SKM-1 (cell line): ENCODE measurements at regions not wholly inside any gene's neighbourhood (a gene's known extent, or its start where the extent isn't known, plus 50 kb on each side); places are given as distances from the start of the nearest gene placed in this dataset.

Source experiments
- DNase-seq: peaks from one replicate; lab custom pipeline; 2025; ENCODE audit not compliant: unreplicated experiment; lab: John Stamatoyannopoulos, UW

DNA sequence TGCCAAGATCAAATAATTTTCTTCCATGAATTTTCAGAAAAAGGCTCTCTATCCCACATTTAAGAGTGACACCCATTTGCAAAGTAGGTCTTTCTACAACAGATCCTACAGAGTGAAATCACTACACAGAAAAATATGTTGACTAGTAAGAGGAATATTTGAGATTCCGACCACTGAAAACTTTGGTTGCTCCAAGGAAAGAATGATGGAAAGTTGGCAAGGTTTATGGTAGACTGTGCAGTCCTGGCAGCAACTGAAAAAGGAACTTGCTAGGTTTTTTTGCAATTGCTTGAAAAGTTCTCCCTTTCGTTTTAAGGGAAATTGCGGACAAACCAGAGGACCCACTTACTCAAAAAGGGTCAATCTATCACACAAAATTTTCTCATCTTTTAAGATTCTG, 83.1 kb upstream of the TSPAN8 start:
- DNase-seq = no peak

DNA sequence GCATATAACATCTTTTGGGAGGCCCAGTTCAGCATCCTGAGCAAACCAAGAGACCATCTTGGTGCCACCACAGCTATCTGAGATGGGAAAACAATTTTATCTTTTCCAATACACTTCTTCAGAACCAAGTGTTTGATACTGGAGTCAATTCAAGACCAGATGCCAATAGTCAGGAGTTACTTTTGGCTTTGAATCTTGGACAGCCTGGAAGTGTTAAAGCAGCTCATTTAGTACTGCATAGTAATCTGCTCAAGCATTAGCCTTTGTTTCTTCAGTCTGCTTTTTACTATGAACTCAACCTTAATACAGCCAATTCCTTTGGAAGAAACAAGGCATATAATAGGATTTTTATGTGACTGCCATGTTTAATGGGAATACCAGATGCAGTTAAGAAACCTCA, 81.9 kb upstream of the TSPAN8 start:
- DNase-seq = no peak

DNA sequence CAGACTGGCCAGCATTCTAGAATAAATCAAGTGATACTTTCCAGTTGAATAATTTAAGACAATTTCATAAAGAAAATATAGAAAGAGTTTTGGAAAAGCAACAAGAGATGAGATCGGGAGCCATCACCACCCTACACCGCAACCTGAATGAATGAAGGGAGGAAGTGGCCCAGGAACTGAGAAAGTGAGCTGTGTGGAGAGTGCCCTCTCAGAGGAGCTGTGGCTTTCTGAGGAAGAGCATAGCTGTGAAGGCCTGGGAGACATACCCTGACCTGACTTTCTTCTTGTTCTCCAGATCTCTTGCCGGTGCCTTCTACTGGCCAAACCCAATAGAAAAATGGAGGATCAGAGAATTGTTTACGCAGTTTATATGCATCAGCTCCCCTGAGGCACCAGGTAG, 79.3 kb upstream of the TSPAN8 start:
- DNase-seq = no peak

DNA sequence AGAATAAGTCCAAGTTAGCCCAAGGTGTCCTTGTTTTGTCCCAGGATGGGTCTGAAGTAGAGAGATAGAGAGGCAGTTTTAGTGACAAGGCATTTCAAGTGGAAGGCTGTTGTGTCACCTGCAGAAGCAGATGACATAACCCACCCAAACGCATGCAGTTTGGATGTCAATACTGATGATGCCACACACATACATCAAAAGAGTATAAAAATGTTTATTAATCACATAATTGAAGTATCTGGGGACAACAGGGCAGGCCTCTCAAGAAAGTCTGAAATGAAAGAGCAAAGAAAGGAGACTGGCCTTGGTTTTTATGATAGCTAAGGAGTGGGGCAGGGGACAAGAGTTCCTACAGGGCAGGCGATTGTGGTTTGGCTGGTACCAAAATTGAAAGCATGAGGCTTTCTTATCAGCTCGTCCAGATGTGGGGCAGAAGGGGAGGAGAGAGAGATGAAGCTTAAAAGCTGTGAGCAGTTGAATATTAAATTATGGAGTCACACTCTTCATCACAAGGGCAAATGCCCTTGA, 78.4 kb upstream of the TSPAN8 start:
- DNase-seq = no peak

DNA sequence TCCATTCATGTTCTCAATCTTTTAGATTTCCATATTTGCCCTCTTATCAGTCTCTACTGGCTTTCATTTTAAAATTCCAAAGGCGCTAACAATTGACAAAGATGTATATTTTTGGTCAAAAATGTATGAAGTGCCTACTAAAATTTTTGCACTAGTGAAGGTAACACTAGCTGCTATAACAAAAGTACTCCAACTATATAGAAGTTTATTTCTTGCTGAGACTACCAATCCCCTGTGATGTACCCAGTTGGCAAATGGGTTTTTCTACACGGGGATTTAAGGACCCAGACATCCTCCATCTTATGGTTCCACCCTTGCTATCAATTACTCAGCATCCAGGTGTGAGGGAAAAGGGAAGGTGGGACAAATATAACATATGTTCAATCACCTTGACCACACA, 75.3 kb upstream of the TSPAN8 start:
- no peak for DNase-seq

DNA sequence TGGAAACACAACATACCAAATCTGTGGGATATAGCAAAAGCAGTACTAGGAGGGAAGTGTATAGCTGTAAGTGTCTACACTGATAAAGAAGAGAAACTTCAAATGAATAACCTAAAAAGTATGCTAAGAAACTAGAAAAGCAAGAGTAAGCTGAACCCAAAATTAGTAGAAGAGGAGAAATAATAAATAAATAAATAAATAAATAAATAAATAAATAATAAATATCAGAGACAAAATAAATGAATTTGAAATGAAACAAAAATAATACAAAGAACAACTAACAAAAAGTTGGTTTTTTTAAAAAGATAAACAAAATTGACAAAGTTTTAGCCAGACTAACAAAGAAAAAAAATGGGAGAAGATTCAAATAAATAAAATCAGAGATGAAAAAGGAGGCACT, 72.7 kb upstream of the TSPAN8 start:
- no peak for DNase-seq

DNA sequence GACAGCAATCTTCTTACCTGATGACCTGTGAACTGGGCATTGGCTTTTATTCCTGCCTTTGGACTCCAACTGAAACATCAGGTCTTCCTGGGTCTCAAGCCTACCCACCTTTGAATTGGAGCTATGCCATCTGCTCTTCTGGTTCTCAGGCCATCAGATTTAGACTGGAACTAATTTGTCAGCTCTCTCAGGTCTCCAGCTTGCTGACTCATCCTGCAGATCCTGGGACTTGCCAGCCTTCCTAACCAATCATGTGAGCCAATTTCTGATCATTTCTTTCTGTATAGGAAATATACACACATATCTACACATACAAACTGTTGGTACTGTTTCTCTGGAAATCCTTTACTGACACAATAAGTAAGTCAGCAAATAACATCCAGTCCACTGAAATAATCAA, 65.3 kb upstream of the TSPAN8 start:
- DNase-seq = no peak

DNA sequence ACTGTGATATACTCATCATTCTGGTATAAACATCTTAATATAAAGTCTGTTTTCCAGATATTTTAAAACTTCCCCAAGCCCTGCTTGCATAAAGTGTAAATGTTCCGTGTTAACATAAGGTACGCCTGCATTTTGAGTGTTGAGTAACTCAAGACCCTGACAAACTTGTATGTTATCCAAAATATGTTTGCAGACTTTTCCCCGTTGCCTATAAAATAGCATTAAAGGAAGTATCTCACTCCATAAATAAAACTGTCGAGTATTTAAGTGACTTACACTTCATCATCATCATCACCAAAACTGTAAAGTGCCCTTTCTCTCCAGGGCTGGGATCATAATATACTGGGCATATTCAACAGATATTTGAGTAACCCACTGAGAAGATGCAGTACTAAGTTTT, 64.6 kb upstream of the TSPAN8 start:
- DNase-seq = no peak

DNA sequence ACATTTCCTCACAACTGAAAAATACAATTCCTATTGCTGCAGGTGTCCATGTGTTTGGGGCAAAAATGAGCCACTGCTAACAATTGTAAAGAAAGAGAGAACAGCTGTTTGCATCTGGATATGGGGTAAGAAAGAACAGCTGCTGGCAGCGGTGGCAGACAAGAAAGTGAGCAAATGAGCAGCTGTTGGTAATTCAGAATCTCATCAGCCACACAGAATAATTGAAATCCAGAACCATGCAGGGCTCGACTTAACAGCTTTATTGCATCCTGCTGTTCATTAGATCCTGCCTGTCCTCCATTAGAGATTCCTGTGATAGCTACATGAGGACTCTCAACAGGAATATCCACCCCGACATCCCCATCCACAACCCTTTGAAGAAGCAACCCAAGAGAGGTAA, 62.5 kb upstream of the TSPAN8 start:
- no peak for DNase-seq

DNA sequence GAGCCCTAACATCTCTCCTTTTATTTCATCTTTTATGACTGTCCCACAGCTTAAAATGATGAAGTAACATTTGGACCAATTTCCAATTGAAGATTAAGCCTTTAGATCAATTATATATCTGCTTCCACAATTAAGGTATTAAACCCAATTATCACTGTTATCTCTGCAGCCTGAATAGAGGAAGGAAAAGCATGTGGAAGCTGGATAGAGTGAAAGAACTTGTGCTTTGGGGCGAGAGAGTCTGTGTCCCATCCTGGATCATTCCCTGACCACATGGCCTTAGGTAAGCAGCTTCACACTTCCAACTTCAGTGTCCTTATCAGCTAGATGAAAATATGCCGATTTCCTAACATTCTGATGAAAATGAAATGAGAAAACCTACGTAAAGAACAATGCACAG, 61.4 kb upstream of the TSPAN8 start:
- DNase-seq = no peak

DNA sequence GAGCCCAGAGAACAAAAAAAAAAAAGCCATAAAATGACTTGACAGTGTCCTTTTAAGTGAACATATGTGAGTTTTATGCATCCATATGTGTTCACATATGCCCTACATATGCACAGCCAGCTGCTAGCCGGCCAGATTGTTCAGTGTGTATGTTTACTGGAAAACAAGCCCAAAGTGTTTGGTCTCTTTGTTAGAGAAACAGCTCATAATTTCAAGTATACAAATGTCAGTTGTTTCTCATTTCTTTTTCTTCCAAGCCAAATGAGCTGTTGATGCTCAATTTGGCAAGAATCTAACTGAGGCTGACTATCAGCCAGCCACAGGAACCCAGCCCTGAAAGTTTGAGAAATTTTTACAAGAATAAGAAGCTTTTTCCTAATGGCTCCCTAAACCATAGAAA, 60.8 kb upstream of the TSPAN8 start:
- DNase-seq = no peak

DNA sequence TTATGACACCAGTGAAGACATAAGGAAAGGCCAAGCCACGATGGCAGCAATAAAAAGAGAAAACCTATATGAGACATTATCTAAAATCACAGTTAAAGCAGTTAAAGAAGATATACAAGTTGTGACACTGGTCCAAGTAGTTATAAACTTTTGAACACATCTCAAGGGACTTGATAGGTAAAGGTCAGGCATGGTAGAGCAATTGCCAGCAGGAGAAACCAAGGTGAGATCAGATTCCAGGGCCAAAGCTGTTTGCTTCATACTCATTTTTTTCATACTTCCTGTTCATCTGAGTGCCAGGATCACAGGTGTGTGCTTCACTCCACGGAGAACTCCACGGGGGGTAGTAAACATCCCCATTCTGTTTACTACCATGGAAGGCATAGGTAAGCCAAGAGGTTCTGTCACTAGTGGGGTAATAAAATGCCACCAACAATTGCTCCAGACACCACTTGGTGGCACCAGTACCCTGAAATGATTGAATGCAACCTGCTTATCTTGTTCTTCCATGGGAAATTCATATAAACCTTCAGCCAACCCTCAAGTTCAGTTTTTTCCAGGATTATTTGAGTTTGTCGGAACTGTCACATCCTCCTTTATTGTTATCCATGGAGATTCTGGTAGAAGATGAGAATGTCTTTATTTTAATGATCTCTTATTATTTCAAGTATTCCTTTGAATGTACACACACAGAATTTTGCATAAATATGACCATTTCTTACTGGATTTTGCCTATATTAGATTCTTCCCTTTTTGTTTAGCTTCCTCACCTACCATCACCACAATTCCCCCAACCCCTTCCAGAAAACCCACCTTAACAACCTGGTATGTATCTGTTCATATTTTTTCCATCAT, 59.2 kb upstream of the TSPAN8 start:
- peak; percentile 1 for DNase-seq

DNA sequence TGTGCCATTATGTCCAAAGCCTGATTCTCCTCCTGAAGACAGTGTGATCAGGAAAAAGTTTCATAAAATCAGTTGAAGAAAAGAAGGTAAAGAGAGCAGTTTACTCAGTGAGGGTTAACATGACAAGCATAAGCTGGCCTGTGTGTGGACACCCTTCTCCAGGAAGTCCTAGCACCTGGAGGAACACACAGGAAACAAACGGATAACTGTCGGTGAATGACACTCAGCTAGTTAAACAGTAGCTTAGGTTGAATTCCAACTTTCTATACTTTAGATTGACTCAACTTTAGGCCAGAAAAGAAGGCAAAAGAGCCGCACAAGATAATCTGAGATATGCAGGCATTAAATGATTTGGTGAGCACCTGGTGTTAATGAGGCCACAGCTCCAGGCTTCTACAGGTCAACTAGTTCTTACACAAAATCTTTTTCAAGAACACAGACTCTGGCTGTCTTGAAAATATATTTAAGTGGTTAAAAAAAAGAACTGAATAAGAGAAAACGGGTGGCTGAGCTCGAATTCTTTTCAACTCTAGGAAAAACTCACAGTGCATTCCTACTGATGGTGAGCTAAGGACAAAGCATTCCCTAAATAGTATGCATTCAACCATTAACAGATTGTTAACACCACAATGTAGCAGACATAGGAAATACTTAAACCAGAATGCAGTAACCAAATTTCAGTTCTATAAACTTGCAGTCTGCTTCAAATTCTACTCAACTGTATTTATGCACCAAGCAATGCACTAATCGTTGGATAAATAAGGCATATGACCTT, 56.9 kb upstream of the TSPAN8 start:
- no peak for DNase-seq

DNA sequence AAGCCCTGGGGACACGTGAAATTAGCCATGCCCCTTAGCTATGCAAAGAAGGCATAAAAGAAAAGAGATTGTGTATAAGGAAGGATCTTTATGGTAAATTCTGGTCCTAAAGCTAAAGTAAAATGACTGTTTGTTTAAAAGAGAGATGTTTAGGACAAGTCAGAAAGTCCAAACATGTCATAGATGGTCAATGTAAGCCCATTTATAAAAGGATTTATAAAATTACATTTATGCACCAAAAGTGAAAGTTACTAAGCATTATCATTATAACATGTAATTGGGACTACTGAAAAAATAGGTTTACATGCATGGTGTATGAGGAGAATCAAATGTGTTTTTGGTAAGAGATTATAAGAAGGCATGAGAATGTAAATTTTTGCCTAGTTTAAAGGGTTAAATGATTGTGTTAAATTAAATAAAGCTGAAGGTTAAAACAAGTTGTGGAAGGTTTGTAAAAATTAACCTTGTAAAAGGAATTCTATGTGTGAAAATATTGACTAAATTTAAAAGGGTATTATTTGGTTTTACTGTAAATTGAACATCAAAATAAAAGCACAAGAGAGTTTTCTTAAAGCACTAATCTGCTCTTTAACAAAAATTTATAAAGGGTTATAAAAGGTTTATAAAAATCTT, 50.4 kb upstream of the TSPAN8 start:
- no peak for DNase-seq
